ENCODE measurements at regions not wholly inside any gene's neighbourhood (a gene's known extent, or its start where the extent isn't known, plus 50 kb on each side); places are given as distances from the start of the nearest gene placed in this dataset.
A peak's percentile ranks its signal among the peaks of the same experiment; 100 is the strongest.

DNA sequence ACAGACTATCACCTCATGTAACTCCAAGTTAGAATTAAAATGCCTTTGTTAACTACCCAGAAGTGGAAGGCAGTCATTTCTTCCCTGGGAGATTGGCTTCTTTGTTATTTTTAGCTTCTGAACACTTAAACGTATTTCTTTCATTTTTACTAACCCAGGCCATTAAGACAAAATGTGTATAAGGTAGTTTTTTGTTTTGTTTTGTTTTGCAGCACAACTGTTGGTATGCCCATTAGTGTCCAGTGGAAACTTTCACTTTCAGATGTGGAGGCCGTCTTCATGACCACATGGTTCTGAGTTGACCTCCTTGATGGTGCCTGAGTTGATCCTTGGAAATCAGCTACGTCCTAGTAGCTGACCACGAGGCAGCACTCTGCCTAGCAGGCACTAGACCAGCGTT lies 264.6 kb upstream of the ZNF608 start:
- H3K4me3 Mint-ChIP-seq, result no peak overlapping the region
- peaks cover 35% of the 10 kb centered on the region for H3K4me1 Mint-ChIP-seq
- peaks cover 11% of the 10 kb centered on the region for H3K4me1 ChIP-seq (ENCODE audit: control insufficient read depth, insufficient read depth, low read length)
- WGBS, 2 experiments (ENCODE audit: insufficient coverage in 1 of 2, insufficient read length in 1 of 2), result 94 to 100% methylated on average over 4 to 5 of the region's 5 CpGs
- H3K27ac Mint-ChIP-seq, result no peak overlapping the region
- H3K27ac ChIP-seq (ENCODE audit: low read depth, low read length), result peak overlapping the region; percentile 72
- no peaks in the 10 kb centered on the region for H3K27me3 Mint-ChIP-seq (ENCODE audit: insufficient read depth)
- no peaks in the 10 kb centered on the region for H3K9me3 Mint-ChIP-seq
- H3K36me3 ChIP-seq (ENCODE audit: control insufficient read depth, insufficient read depth, low read length), result no peaks in the 10 kb centered on the region
- no peak for DNase-seq
- H3K27me3 ChIP-seq (ENCODE audit: control insufficient read depth, insufficient read depth, low read length, poor library complexity, severe bottlenecking), result no peaks in the 10 kb centered on the region
- TF ChIP-seq, protein P1, sequence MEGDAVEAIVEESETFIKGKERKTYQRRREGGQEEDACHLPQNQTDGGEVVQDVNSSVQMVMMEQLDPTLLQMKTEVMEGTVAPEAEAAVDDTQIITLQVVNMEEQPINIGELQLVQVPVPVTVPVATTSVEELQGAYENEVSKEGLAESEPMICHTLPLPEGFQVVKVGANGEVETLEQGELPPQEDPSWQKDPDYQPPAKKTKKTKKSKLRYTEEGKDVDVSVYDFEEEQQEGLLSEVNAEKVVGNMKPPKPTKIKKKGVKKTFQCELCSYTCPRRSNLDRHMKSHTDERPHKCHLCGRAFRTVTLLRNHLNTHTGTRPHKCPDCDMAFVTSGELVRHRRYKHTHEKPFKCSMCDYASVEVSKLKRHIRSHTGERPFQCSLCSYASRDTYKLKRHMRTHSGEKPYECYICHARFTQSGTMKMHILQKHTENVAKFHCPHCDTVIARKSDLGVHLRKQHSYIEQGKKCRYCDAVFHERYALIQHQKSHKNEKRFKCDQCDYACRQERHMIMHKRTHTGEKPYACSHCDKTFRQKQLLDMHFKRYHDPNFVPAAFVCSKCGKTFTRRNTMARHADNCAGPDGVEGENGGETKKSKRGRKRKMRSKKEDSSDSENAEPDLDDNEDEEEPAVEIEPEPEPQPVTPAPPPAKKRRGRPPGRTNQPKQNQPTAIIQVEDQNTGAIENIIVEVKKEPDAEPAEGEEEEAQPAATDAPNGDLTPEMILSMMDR (conservative IDR thresholded peaks at IDR 0.05), result no peak
- H3K9me3 ChIP-seq (ENCODE audit: control insufficient read depth, low read length), result no peaks in the 10 kb centered on the region
- no peak overlapping the region for H3K4me3 ChIP-seq (ENCODE audit: low read length)
- no peak overlapping the region for H3K9ac ChIP-seq (ENCODE audit: extremely low read depth, low read length, poor library complexity, severe bottlenecking)
- no peaks in the 10 kb centered on the region for H3K36me3 Mint-ChIP-seq (ENCODE audit: low read depth)

DNA sequence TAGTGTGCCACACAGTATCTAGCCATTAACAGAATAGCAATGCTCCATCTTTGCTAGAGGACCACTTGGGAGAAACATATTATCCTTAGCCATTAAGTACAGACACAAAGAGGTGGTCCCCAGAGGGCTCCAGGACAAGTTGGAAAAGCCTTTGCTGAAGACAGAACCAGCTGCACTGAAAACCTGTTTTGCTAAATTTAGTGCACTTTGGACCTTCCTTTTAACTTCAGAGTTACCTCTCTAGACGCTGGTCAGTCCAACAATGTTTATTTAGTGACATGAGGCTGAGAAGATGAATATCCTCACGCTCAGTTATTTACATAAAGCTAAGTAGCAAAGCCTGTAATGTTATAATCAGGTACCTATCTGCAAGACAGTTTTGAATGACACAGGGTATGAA lies 265.0 kb upstream of the ZNF608 start:
- no peaks in the 10 kb centered on the region for H3K9me3 ChIP-seq (ENCODE audit: control insufficient read depth, low read length)
- H3K27ac ChIP-seq (ENCODE audit: low read depth, low read length), result no peak overlapping the region
- no peak overlapping the region for H3K4me3 ChIP-seq (ENCODE audit: low read length)
- TF ChIP-seq, protein P1 (conservative IDR thresholded peaks at IDR 0.05), result no peak
- Mint-ChIP-seq H3K9me3 (no peaks in the 10 kb centered on the region), H3K36me3 (ENCODE audit: low read depth) (no peaks in the 10 kb centered on the region), H3K4me1 (peaks cover 31% of the 10 kb centered on the region), H3K27me3 (ENCODE audit: insufficient read depth) (no peaks in the 10 kb centered on the region), H3K27ac (no peak overlapping the region), H3K4me3 (no peak overlapping the region)
- 95 to 100% methylated on average over 2 of the region's 2 CpGs for WGBS, 2 experiments (ENCODE audit: insufficient coverage in 1 of 2, insufficient read length in 1 of 2)
- no peaks in the 10 kb centered on the region for H3K27me3 ChIP-seq (ENCODE audit: control insufficient read depth, insufficient read depth, low read length, poor library complexity, severe bottlenecking)
- no peak for DNase-seq
- H3K36me3 ChIP-seq (ENCODE audit: control insufficient read depth, insufficient read depth, low read length), result no peaks in the 10 kb centered on the region
- H3K9ac ChIP-seq (ENCODE audit: extremely low read depth, low read length, poor library complexity, severe bottlenecking), result no peak overlapping the region
- H3K4me1 ChIP-seq (ENCODE audit: control insufficient read depth, insufficient read depth, low read length), result peaks cover 8% of the 10 kb centered on the region

DNA sequence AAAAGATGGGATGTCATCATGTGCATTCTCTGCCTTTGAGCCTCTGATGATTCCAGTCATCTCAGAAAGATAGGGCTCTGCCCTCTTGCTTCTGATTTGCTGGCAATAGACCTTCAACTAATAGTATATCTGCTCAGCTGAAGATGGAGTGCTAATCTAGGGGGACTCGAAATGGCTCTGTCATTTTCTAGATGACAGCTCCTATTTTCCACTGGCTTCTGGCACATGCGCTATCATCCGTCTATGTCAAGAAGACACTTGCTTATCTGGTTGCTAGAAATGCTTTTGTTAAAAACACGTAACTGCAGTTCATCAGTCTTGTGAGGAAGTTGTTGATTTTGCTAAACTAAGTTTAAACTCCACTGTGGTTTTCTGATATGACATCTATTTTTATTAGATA lies 265.5 kb upstream of the ZNF608 start:
- peaks cover 26% of the 10 kb centered on the region for H3K4me1 Mint-ChIP-seq
- H3K36me3 Mint-ChIP-seq (ENCODE audit: low read depth), result no peaks in the 10 kb centered on the region
- no peaks in the 10 kb centered on the region for H3K27me3 Mint-ChIP-seq (ENCODE audit: insufficient read depth)
- no peaks in the 10 kb centered on the region for H3K9me3 ChIP-seq (ENCODE audit: control insufficient read depth, low read length)
- no peaks in the 10 kb centered on the region for H3K36me3 ChIP-seq (ENCODE audit: control insufficient read depth, insufficient read depth, low read length)
- no peaks in the 10 kb centered on the region for H3K9me3 Mint-ChIP-seq
- H3K27ac Mint-ChIP-seq, result no peak overlapping the region
- H3K4me3 ChIP-seq (ENCODE audit: low read length), result no peak overlapping the region
- H3K4me3 Mint-ChIP-seq, result no peak overlapping the region
- peaks cover 6% of the 10 kb centered on the region for H3K4me1 ChIP-seq (ENCODE audit: control insufficient read depth, insufficient read depth, low read length)
- no peaks in the 10 kb centered on the region for H3K27me3 ChIP-seq (ENCODE audit: control insufficient read depth, insufficient read depth, low read length, poor library complexity, severe bottlenecking)
- WGBS, 2 experiments (ENCODE audit: insufficient coverage in 1 of 2, insufficient read length in 1 of 2), result 73 to 84% methylated on average over 4 of the region's 4 CpGs
- no peak overlapping the region for H3K27ac ChIP-seq (ENCODE audit: low read depth, low read length)
- no peak for DNase-seq
- TF ChIP-seq, protein P1 (conservative IDR thresholded peaks at IDR 0.05), result no peak
- H3K9ac ChIP-seq (ENCODE audit: extremely low read depth, low read length, poor library complexity, severe bottlenecking), result no peak overlapping the region
